COLO668 (cell line): ENCODE measurements at regions not wholly inside any gene's neighbourhood (a gene's known extent, or its start where the extent isn't known, plus 50 kb on each side); places are given as distances from the start of the nearest gene placed in this dataset.

Experiments
- DNase-seq: peaks from one replicate; lab custom pipeline; 2025; ENCODE audit not compliant: unreplicated experiment; lab: John Stamatoyannopoulos, UW

DNA sequence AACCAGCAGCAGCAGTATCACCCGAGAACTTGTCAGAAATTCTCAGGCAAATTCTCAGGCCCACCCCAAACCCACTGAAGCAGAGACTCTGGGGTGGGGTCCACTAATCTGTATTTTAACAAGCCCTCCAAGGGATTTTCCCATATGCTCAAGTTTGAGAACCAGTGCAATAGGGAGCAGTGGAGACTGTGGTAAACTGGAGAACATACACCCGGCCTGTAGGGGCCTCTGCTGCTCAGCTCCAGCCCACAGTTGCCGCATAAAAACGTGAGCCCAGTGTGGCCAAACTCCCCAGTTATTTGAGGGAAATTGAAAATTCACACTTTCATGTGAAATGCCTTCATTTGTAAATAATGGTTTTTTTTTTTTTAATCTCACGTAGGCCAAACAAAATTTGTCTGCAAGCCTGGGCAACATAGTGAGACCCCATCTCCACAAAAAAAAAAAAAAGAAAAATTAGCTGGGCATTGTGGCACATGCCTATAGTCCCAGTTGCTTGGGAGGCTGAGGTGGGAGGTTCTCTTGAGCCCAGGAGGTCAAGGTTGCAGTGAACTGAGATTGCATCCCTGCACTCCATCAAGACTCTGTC is 97.6 kb upstream of the ZMIZ1 start:
- DNase-seq: no peak

DNA sequence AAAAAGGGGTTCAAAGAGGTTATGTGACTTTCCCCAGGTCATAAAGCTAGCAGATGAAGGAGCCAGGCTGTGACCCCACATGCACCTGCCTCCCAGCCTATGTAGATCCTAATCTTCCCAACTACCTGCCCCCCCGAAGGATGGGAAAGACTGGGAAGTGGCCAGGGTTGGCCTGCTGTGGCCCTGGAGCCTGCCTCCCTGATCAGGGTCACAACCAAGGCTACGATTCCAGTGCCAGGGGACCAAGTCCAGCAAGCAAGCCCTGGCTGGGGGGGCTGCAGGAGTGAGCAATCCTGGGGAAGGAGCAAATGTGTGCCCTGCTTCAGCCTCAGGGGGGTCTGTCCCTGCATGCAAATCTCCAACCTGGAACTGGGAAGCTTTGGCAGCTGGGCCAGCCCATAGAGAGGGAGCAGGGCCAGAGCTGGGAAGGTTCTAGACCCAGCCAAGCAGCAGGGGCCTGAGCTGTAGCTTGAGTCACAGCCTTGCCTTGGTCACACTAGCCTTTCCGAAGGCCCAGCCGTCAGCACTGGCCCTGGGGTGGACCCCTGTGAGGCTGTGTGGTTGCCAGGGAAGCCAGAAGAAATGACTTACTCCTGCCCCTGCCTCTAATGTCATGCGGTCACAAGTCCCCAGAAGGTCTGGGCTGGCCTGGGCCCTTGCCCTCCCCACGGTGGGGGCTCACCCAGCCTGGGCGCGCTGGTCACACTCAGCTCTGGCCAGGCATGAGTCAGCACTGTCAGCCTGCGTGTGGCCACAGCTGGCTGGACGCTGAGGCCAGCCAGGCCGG is 96.4 kb upstream of the ZMIZ1 start:
- DNase-seq: peak; percentile 3

DNA sequence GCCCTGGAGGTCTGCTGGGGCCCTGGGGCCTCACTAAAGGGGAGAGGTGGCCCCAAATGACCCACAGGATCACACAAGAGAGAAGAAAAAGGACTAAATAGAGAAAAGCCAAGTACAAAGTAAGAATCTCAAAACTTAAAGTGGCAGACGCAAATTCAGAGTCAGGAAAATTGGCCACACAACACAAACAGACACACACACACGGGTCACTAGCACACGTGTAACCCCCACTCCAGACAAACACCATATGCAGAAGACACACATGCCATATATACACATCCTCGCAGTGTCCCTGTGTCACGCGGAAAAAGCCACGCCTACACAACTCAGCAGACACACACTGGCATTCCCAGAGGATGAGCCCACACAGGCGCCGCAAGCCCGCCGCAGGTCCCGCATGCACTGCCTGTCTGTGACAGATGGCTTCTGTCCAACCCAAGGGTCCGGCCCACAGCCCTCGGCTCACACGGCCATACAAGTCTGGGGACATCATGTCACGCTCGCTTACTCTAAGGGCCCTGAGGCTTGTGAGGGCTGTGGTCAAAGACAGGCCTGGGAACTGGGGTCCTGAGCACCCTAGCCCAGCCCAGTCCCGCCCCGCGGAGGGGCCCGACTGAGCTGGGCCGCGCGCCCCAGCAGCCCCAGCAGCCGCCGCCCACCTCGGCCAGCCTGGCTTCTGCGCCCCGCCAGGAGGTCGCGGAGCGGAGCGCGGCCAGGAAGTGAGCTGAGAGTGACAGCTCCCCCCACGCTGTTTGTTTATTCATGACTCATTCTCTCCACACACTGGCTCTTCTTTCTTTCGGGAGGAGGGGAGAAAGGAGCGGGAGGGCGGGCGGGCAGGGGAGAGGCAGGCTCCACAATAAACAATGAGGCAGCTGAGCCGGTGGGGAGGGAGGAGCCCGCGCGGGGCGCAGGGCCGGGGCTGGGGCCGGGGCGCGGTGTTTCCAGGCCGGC is 95.5 kb upstream of the ZMIZ1 start:
- peak; percentile 89 for DNase-seq

DNA sequence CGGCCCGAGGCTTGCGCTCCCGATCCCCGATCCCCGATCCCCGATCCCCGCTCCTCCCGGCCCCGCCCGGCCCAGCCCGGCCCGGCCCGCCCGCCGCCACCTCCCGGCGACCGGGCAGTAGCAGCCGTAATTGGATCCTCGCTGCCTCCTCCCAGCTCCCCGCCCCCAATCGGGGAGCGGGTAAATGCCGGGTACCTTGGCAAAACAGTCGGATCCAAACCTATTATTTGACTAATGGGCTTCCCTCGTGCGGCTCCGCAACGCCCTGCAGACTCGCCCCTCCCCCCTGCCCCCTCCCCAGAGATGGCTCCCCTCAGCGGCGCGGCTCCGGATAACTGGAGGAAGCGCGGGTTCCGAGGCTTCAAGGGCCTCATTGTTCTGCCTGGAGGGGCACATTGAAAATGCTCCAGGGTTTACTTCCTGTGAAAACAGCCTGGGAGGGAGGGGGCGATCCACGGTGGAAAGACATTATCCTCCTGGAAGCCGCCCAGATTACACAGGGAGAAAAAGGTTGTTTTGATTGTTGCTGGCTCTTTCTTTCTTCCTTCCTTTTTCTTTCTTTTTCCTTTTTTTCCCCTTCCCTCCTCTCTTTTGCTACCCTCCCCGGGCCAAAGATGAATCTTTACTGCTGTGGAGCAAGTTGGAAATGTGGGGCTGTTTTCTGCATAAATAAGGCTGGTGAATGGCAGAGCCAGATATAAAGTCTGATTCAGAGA is 94.7 kb upstream of the ZMIZ1 start:
- DNase-seq: peak; percentile 89

DNA sequence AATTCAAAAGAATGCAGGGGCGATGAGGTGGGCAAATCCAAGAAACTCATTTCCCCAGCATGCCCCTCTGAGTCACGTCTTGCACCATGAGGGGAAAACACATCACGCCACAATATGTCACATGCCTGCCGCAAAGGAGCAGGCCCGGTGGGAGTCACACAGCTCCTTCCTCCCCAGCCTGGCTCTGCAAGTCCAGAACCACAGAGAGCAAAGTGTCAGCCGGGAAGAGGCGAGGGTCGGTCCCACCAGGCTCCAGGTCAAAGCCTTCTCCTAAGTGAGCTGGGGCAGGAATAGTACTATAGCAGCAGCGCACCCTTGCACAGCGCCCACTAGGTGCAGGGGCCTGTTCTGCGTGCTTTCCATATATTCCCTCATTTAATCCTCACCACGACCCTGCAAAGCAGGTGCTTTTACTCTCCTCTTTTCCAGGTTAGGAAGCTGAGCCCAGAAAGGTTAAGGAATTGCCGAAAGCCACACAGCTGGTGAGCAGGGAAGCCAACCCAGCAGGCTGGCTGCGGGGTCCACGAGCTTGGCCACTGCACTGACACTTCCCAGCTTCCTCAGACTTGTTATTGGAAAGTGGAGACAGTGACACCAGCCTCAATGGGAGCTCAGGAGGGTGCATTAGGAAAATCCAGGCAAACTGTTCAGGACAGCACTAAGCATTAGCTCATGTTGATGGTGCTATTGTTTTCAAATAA is 94.0 kb upstream of the ZMIZ1 start:
- DNase-seq: peak; percentile 55

DNA sequence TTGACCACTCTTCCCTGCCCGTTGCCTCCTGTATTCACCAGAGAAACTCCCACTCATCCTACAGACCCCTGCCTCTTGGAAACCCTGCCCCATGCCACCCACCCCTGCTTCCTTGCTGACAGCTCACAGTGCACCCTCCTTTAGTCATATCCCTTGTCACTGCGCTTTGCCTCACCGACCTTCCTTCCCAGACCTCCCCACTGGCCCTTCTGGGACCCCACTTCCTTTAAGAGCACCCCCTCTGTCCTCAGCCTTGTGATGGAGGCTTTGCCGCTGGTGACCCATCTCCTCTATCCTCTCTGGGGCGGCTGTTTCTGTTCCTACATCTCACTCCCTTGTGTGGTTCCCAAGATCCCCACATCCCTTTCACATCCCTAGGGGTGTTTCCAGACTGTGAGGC is 92.8 kb upstream of the ZMIZ1 start:
- DNase-seq: no peak

DNA sequence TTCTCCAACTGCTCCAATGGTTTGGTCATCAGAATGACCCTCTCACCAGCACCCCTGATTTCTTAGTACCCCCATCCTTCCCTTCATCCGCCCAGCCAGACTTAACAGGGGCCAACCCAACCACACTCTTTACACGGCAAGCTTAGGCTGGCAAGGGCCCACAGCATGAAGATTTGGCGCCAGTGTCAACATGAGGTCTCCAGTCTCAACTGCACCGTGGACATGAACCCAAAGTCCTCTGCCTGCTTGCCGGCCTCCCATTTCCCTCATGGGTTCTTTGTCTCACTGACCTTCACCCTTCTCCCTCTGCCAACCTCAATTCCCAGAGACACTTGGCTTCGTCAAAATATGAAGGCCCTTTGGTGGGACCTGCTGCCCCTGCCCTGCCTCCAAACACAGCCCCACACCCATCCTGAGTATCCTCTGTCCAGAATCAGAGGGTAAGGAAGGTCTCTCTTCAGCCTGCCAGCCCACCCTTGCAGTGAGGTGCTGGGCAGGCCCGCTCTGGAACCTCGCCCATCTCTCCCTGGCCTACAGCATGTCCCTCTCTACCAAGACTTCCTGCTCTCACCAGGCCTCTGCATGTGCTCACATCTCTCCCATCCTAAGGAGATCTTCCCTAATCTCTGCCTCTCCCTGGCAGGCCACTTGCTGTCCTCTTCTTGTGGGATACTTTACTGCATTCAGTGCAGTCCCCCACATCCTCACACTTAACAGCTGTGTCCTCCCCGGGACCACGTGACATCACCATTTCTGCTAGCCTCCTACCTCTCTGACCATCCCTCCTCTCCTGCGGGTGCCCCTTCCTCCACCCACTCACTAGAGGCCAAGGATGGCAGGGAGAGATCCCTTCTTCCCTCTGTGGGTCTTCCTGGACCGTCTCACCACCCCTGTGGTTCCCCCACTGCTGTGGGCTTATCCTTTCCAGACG is 91.7 kb upstream of the ZMIZ1 start:
- DNase-seq: no peak

DNA sequence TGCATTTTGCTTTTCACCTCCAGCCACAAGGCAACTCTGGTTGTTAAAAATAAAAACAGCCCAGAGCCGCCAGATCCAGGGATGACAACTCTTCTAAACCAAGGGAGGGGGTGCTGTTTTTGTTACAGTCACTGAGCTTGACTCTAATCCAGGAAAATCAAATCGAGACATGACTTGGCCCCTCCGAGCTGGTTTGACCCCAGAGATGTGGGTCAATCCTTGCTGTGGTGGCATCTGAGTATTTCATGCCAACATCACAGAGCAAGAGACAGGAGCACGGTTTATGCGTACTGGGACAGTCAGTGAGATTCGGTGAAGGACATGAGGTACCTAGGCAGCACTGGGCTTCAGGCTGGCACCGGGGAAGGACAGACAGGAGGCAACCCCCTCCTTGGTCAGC is 88.8 kb upstream of the ZMIZ1 start:
- DNase-seq: no peak

DNA sequence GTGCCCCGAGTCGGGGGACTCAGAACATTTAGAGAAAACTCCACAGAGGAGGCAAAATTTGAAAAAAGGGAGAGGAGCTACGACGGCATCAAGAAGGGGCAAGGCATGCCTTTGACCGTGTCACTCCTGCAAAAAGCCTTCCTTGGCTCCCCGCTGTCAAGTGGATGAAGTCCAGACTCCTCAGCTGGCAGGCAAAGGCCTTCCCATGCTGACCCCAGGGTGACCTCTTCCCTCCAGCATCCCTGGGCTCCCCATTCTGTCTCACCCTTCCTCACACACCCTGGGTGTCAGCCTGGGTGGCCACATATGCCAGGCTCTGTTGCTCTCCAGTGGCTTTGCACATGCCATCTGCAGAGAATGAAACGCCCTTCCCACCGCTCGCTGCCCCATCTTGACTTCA is 88.4 kb upstream of the ZMIZ1 start:
- DNase-seq: no peak

DNA sequence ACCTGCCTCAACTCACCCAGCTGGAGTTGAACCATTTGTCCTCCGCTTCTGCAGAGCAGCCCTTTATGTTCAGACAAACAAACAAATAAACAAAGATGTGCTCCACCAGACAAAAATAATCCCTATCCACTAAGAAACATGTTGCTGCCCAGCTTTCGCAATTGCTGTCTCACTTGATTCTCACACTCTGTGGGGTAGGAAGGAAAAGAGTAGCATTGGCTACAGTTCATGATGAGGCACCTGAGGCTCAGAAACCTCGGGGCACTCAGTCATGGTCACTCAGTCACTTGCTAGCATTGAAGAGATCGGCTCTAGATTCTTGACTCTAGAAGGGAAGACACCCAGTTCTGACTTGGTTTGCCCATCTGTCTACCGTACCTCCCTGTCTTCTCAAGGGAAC is 88.0 kb upstream of the ZMIZ1 start:
- no peak for DNase-seq

DNA sequence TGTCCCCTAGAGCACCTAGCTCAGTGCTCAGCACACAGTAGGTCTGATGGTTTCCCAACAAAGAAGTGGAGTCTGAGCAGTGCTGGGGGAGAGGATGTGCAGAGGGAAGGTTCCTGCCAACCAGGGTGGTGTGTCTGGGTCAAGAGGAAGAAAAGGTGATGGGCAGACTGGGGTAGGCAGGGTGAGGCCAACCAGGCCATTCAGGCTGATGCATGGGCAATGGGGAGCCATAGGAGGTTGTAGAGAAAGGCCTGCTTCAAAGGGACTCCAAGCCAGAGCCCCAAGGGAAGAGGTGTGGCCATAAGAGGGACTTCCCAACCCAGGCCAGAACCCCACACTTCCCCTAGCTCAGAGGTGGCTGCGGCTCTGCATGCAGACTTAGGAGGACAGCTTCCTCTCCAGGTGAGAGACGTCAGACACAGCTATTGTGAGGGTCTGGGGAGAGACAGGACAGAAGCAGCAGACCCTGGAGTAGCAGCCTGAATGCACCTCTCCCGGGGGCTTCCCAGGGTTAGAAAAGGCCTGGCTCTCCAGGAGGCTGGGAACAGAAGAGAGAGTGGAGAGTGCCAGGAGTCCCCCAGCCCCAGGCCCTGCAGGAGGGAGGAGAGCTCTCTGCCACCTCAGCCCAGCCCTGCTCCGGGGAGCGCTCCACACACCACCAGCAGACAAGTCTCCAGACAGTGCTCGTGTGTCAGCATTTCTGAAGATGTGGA is 87.4 kb upstream of the ZMIZ1 start:
- DNase-seq: no peak

DNA sequence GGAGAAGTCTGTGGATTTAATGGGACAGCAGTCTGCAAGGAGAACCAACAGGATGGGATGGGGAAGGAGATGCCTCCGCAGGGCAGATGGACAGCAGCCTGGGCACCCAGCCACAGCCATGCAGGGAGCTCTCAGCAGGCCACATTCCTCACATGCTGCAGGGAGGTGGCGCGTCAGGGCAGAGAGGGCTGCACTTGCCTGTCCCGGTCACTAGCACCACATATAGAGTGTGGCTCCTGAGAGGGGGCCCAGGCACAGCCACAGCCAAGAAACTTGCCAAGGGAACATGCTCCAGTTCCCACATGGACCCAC is 86.8 kb upstream of the ZMIZ1 start:
- no peak for DNase-seq

DNA sequence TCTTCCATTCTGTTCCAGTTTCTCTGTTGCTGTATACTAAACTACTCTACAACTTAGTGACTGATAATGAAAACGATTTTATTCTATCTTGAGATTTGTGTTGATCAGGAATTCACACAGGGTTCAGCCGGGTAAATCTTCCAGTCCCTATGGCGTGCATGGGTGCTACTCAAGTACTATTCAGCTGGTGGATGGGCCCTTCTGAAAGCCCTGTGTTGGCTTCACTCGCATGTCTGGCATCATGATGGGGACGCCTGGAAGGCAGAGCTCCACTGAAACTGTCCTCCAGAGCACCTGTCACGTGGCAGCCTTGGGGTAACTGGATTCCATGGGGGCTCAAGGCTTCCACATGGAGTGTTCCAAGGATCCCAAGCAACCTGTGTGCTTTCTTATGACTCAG is 86.0 kb upstream of the ZMIZ1 start:
- DNase-seq: no peak

DNA sequence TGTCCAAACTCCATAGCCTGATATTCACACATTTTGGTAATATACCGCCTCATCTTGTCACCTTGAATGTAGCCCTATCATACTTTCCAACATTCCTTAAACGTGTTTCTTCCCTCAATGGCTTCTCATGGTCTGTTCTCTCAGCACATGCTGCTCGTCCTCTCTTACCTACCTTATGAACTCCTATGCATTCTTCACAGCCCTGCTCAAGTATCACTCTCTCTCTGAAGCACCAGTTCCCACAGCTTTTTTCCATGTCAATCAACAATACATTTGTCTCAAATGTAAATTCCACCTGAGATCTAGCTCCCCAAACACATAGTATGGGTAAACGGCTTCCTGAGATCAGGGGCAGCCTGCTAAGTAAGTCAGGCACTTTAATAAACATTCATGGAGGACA is 85.2 kb upstream of the ZMIZ1 start:
- no peak for DNase-seq

DNA sequence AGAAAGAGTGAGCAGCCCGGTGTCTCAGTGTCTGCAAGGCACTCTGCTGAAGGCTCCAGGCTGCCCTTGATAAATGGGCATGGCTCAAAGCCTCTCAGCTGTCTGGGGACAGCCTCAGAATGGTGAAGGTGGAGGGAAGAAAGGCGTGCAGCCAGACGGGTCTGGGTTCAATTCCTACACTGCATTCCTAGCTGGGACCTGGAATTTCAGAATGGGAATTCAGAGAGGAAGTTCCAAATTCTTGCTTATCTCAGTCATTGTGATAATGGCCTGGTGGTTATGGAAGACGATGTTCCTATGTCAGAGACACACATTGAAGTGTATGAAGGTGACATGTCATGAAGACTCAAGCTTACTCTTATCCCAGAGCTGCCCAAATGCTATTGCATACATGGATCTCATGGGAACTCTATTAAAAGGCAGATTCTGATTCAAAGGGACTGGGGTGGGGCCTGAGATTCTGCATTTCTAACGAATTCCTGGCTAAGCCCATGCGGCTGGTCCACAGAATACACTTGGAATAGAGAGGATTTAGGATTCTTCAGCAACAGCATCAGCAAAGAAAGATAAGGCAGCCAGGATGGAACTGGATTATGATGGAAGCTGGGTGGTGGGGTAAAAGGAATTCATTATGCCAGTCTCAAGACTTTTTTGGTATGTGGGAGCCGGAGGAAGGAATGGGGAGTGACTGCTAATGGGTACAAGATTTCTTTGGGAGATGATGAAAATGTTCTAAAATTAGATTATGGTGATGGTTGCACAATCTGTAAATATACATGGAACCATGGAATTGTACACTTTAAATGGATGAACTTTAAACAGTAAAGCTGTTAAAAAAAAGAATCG is 82.6 kb upstream of the ZMIZ1 start:
- no peak for DNase-seq

DNA sequence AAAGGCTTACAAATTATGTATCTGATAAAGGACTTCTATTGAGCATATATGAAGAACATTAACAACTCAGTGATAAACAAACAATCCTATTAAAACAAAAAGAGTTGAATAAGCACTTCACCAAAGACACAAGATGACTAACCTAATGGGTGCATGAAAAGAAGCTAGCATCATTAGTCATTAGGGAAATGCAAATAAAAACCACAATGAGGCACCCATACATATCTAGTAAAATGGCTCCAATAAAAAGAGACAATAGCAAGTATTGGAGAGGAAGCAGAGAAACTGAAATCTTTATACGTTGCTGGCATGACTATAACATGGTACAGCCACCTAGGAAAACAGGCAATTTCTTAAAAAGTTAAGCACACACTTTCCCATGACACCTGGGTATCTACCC is 77.6 kb upstream of the ZMIZ1 start:
- DNase-seq: no peak

DNA sequence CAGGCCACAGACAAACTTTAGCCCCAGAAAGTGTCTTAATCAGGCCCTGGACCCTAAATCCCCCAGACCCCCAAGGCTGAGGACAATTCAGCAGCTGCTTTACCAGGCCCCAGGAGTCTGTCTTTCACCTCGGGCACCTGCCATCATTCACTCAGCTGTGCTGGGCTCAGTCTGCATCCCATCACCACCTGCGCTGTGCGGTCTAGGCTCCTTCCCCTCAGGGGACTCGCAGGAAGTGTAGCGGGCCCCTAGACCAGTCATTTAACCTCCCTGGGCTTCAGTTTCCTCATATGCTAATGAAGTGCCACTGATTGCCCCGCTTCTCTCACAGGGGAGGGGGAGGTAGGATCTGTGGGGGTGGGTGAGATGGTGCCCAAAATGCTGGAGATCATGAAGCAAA is 76.4 kb upstream of the ZMIZ1 start:
- no peak for DNase-seq

DNA sequence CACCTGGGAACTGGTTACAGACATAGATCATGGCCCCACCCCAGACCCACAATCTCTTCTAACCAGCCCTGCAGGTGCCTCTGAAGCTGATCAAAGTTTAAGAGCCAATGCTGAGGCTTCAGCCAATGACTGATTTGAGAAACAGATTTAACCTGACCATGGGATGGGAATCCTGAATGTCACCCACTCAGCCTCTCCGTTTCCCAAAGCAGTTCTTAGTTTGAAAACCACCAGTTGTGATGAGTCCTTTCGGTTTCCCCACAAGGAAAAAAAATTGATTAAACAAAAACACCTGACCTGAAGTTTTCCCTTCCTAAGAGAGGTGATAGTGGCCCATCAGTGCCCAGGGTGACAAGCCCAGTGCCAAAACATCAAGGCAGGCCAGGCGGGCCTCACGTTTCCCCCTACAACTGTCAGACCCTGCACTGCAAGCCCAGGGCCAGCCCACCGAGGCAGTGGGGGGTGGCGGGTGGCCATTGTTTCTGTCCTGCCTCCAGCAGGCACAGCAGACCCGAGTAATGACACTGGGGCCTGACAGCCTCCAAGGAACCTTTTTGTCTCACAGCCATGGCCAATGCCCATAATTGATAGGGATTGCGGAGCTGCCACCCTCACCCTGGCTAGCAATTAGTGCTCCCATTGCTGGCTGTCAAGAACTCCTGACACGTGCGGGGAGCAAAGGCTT is 75.4 kb upstream of the ZMIZ1 start:
- no peak for DNase-seq
